Cardiac fibroblast (primary cell): ENCODE measurements at regions not wholly inside any gene's neighbourhood (a gene's known extent, or its start where the extent isn't known, plus 50 kb on each side); places are given as distances from the start of the nearest gene placed in this dataset.
A peak's percentile ranks its signal among the peaks of the same experiment; 100 is the strongest.

Experiments used
- DNase-seq, 2 donors: peaks; one replicate each; pipeline versions ENCODE4 v3.0.0 to v3.0.0-alpha.2; 2010; ENCODE audit warnings: low read depth in 2 of 2
- H3K4me3 ChIP-seq, 2 donors: replicated peaks in 1 of 2; 1 replicate in 1 of 2; 2 replicates in 1 of 2; pipeline ENCODE4 v1.5.1; 2011; ENCODE audit warnings: low read depth in 2 of 2, low read length in 2 of 2, mild to moderate bottlenecking in 2 of 2, moderate library complexity in 1 of 2
- CTCF ChIP-seq: IDR thresholded peaks from one replicate; pipeline ENCODE4 v1.5.1; 2011; ENCODE audit warnings: low read depth, mild to moderate bottlenecking, low read length, inconsistent platforms

- TF ChIP-seq CTCF: no peak
- no peak overlapping the region for H3K4me3 ChIP-seq
- DNase-seq: no peak
These were observed 119.2 kb downstream of the ZNF622 start for GRCh38 chr5:16346380-16346779.

DNA sequence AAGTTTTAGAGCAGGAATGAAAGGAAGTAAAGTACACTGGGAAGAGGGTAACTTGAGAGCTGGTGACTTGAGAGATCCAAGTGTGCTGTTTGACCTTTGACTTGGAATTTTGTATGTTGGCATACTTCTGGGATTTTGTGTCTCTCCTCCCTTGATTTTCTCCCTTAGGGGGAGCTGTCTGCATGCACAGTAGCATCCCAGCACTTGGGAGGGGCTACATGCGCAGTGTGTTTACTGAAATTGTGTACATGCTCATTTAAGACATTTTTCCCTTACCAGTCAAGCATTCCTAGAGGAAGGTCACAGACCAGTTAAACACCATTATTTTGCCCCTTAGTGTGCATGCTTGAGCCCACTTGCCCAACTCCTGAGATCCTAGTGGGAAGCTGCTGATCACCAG, 120.1 kb downstream of the ZNF622 start:
- TF ChIP-seq CTCF: no peak
- H3K4me3 ChIP-seq: no peak overlapping the region
- DNase-seq: peak in 1 of 2 donors; percentile 1

DNA sequence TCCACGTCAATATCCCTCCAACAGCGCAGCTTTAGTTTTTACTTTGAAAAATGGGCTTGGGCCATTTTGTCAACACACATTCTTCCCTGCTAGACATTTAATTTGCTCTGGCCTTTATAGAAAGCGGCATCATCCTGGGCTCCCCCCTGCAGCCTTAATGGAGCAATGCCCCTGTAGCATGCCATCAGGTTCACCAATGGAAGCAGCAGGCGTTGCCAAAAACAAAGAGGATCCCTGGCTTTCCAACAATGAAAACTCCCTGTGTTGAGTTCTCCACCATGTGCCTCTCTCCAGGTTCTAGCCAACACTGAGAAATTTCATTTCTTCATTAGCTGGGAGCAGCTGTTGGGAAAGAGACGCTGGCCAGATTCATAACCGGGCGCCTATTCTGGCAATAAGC, 139.5 kb downstream of the ZNF622 start:
- H3K4me3 ChIP-seq: no peak overlapping the region
- DNase-seq: no peak
- TF ChIP-seq CTCF: no peak

DNA sequence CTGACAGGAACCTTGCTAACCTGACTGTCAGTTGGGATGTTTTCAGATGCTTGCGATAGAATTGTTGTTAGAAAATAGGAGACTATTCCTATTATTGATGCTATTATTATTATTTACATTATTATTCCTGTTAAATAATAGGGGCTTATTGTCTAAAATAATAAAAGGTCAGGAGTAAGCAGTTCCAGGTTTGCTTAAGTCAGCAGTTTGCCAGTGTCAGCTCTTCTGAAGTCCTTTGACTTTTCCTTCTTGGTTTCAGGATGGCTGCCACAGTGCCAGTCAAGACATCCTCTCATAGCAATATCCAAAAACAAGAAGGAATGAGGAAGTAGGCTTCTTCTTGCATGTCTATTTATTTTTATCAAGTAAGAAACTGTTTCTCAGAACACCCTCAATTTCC, 141.7 kb upstream of the MARCHF11 start:
- TF ChIP-seq CTCF: no peak
- DNase-seq: no peak
- H3K4me3 ChIP-seq: no peak overlapping the region

DNA sequence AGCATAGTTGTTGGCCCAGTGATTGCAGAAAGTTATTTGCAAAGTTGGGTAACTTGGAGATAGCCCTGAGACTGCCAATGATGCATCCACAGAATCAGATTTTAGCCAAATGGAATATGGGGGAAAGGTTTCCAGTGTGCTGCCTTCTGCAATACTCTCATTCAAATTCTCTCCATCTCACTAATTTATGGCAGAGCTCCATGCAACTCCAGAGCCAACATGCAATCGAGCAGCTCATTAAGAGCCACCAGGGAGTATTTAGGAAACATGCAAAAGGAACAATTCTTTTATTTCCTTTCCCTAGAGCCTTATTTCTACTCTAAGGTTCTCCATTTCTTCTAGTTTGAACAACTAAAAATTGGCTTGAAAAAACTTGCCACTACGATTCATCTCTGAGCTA, 135.9 kb upstream of the MARCHF11 start:
- no peak for TF ChIP-seq CTCF
- no peak for DNase-seq
- no peak overlapping the region for H3K4me3 ChIP-seq

DNA sequence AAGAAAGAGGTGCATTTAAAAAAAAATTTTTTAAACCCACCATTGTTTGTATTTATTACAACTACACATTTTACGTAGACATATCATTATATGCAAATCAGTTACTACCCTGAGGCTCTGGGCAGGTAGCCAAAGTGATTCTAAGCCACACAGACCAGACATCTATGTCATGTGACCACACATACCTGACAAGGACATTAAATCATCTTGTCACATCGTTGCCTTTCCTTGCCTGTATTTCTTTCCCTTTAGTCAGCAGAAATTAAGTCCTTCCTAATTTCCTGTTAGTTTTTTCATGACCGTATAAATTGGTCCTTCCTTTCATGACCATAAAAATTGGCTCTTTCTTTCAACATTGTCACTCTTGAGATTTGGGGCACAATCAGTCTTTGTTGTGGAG, 134.2 kb upstream of the MARCHF11 start:
- no peak for DNase-seq
- no peak for TF ChIP-seq CTCF
- no peak overlapping the region for H3K4me3 ChIP-seq

GRCh38 chr5:16312785-16313184, 133.2 kb upstream of the MARCHF11 start:
- TF ChIP-seq CTCF: no peak
- no peak overlapping the region for H3K4me3 ChIP-seq
- DNase-seq: no peak
